ENCODE measurements at regions not wholly inside any gene's neighbourhood (a gene's known extent, or its start where the extent isn't known, plus 50 kb on each side); places are given as distances from the start of the nearest gene placed in this dataset.

DNA sequence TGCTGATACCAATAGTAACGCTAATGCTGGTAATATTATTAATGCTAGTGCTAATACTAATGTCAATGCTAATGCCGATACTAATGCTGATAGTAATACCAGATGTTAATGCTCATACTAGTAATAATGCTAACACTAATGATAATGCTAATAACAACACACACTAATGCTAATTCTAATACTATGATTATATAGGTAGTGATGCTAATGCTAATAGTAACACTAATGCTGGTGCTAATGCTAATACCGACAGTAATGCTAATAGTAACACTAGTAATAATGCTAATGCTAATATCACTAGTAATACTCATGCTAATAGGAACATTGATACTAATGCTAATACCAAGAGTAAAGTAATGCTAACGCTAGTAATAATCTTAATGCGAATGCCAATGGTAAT lies 406.4 kb upstream of the RNF32 start:
- no peak overlapping the region for H3K4me2 ChIP-seq (ENCODE audit: low read length, poor library complexity, severe bottlenecking)
- H3K27me3 ChIP-seq (ENCODE audit: control insufficient read depth in 1 of 2, insufficient read depth in 1 of 2, low read length in 2 of 2): no peaks in the 10 kb centered on the region
- H2AK5ac ChIP-seq (ENCODE audit: low read length, severe bottlenecking): no peak overlapping the region
- no peak overlapping the region for H3K4me3 ChIP-seq (ENCODE audit: insufficient read depth in 1 of 2, low read depth in 1 of 2, low read length in 2 of 2)
- no peaks in the 10 kb centered on the region for H3K4me1 ChIP-seq (ENCODE audit: control insufficient read depth, insufficient read depth, low read depth, low read length)
- no peak overlapping the region for H3K18ac ChIP-seq (ENCODE audit: low read depth in 1 of 2, low read length in 2 of 2)
- no peak overlapping the region for H3K23ac ChIP-seq (ENCODE audit: low read length in 2 of 2)
- DNase-seq: no peak
- no peak overlapping the region for H3K9ac ChIP-seq (ENCODE audit: low read length)
- no peak overlapping the region for H4K8ac ChIP-seq (ENCODE audit: low read length)
- H2BK120ac ChIP-seq (ENCODE audit: low read depth, low read length): no peak overlapping the region
- H2BK5ac ChIP-seq (ENCODE audit: low read depth, low read length, poor library complexity, severe bottlenecking): no peak overlapping the region
- WGBS: 96% methylated on average over 3 of the region's 5 CpGs
- H2BK15ac ChIP-seq (ENCODE audit: low read depth, poor library complexity, severe bottlenecking): no peak overlapping the region
- no peaks in the 10 kb centered on the region for H3K79me1 ChIP-seq (replicated peaks; ENCODE audit: low read length, poor library complexity, severe bottlenecking)
- H2AFZ ChIP-seq (ENCODE audit: low read depth, low read length): no peak overlapping the region
- no peak overlapping the region for H2BK12ac ChIP-seq (ENCODE audit: low read length in 2 of 2)
- no peaks in the 10 kb centered on the region for H3K36me3 ChIP-seq (ENCODE audit: control insufficient read depth in 1 of 2, insufficient read depth in 2 of 2, low read depth in 1 of 2, low read length in 2 of 2)
- no peaks in the 10 kb centered on the region for H3K9me3 ChIP-seq (ENCODE audit: control insufficient read depth, low read length)
- no peak overlapping the region for H3K14ac ChIP-seq (ENCODE audit: low read length in 2 of 2)
- H4K91ac ChIP-seq (ENCODE audit: low read length): no peak overlapping the region
- no peak overlapping the region for H3K4ac ChIP-seq (ENCODE audit: low read depth in 1 of 2, low read length in 2 of 2)
- H3K27ac ChIP-seq (ENCODE audit: low read length, poor library complexity, severe bottlenecking): no peak overlapping the region

DNA sequence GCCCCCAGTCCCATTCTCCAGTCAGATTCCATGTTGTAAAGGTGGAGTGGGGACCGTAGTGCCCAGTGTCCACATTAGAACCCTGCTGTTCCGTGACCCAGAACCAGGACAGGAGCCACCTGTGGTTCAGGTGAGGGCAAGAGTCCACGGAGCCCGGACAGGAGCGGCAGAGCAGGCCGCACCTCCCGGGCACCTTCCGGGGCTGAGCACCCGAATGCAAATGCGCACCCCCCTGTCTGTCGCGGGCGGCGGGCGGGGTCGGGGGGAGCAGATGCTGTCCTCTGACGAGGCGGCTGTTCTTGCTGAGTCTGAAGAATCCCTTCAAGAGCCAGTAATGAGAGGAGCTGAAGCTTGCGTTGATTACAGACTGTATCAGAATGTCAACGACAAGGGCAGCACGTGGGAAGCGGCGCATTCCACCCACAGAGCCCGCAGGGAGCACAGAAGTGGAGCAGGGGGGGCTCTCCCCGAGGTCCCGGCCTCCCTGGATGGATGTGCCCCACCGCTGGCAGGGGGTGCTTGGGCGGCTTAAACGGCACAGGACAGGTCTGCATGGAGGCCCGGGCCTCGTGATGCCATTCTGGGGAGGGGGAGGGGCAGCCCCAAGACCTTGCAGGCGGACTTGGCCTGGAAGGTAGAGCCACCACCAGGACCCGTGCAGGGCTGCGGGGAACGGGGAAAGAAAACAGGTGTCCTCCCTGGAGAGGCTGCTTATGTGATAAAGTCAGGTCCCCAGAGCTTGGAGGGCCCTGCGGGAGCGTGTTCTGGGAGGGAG lies 407.5 kb upstream of the RNF32 start:
- Histone ChIP-seq H2BK12ac (ENCODE audit: low read length in 2 of 2) (no peak overlapping the region), H2AFZ (ENCODE audit: low read depth, low read length) (no peak overlapping the region), H2AK5ac (ENCODE audit: low read length, severe bottlenecking) (no peak overlapping the region), H3K9me3 (ENCODE audit: control insufficient read depth, low read length) (peaks cover 5% of the 10 kb centered on the region), H3K14ac (ENCODE audit: low read length in 2 of 2) (no peak overlapping the region), H3K23ac (ENCODE audit: low read length in 2 of 2) (no peak overlapping the region), H3K27me3 (ENCODE audit: control insufficient read depth in 1 of 2, insufficient read depth in 1 of 2, low read length in 2 of 2) (no peaks in the 10 kb centered on the region), H4K91ac (ENCODE audit: low read length) (no peak overlapping the region), H3K18ac (ENCODE audit: low read depth in 1 of 2, low read length in 2 of 2) (no peak overlapping the region), H3K36me3 (ENCODE audit: control insufficient read depth in 1 of 2, insufficient read depth in 2 of 2, low read depth in 1 of 2, low read length in 2 of 2) (no peaks in the 10 kb centered on the region), H3K27ac (ENCODE audit: low read length, poor library complexity, severe bottlenecking) (no peak overlapping the region), H3K4me1 (ENCODE audit: control insufficient read depth, insufficient read depth, low read depth, low read length) (no peaks in the 10 kb centered on the region), H4K8ac (ENCODE audit: low read length) (no peak overlapping the region), H2BK120ac (ENCODE audit: low read depth, low read length) (no peak overlapping the region), H3K4me3 (ENCODE audit: insufficient read depth in 1 of 2, low read depth in 1 of 2, low read length in 2 of 2) (no peak overlapping the region), H3K9ac (ENCODE audit: low read length) (no peak overlapping the region), H3K4ac (ENCODE audit: low read depth in 1 of 2, low read length in 2 of 2) (no peak overlapping the region), H2BK5ac (ENCODE audit: low read depth, low read length, poor library complexity, severe bottlenecking) (no peak overlapping the region), H2BK15ac (ENCODE audit: low read depth, poor library complexity, severe bottlenecking) (no peak overlapping the region), H3K4me2 (ENCODE audit: low read length, poor library complexity, severe bottlenecking) (no peak overlapping the region), H3K79me1 (replicated peaks; ENCODE audit: low read length, poor library complexity, severe bottlenecking) (no peaks in the 10 kb centered on the region)
- WGBS: 89% methylated on average over 37 of the region's 37 CpGs
- DNase-seq: no peak

DNA sequence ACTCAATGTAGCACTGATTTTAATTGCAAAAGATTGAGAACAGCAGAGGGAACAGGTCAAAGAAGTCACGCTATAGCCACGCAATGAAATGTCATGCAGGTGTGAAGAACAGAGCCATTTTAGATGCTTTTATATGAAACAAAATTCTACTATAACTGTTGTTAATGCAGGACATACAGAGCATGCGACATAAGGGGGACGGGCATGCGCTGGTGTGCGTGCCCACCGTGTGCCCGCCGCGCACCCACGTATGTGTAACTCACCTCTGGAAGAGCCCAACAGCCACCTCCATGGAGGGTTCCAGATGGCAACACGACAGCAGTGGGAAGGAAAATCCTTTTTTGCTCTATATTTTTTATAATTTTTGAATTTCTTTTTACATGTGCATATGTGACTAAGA lies 410.0 kb upstream of the RNF32 start:
- no peak overlapping the region for H4K91ac ChIP-seq (ENCODE audit: low read length)
- H3K4me3 ChIP-seq (ENCODE audit: insufficient read depth in 1 of 2, low read depth in 1 of 2, low read length in 2 of 2): no peak overlapping the region
- H2BK12ac ChIP-seq (ENCODE audit: low read length in 2 of 2): no peak overlapping the region
- H3K27ac ChIP-seq (ENCODE audit: low read length, poor library complexity, severe bottlenecking): no peak overlapping the region
- no peak overlapping the region for H3K4ac ChIP-seq (ENCODE audit: low read depth in 1 of 2, low read length in 2 of 2)
- H2BK15ac ChIP-seq (ENCODE audit: low read depth, poor library complexity, severe bottlenecking): no peak overlapping the region
- no peaks in the 10 kb centered on the region for H3K27me3 ChIP-seq (ENCODE audit: control insufficient read depth in 1 of 2, insufficient read depth in 1 of 2, low read length in 2 of 2)
- no peak overlapping the region for H3K9ac ChIP-seq (ENCODE audit: low read length)
- no peaks in the 10 kb centered on the region for H3K79me1 ChIP-seq (replicated peaks; ENCODE audit: low read length, poor library complexity, severe bottlenecking)
- H3K36me3 ChIP-seq (ENCODE audit: control insufficient read depth in 1 of 2, insufficient read depth in 2 of 2, low read depth in 1 of 2, low read length in 2 of 2): no peaks in the 10 kb centered on the region
- no peak overlapping the region for H3K18ac ChIP-seq (ENCODE audit: low read depth in 1 of 2, low read length in 2 of 2)
- 96% methylated on average over 11 of the region's 12 CpGs for WGBS
- no peak overlapping the region for H4K8ac ChIP-seq (ENCODE audit: low read length)
- H3K23ac ChIP-seq (ENCODE audit: low read length in 2 of 2): no peak overlapping the region
- peaks cover 5% of the 10 kb centered on the region for H3K9me3 ChIP-seq (ENCODE audit: control insufficient read depth, low read length)
- H2BK120ac ChIP-seq (ENCODE audit: low read depth, low read length): no peak overlapping the region
- no peak overlapping the region for H2AK5ac ChIP-seq (ENCODE audit: low read length, severe bottlenecking)
- no peak overlapping the region for H2BK5ac ChIP-seq (ENCODE audit: low read depth, low read length, poor library complexity, severe bottlenecking)
- no peak for DNase-seq
- H3K14ac ChIP-seq (ENCODE audit: low read length in 2 of 2): no peak overlapping the region
- H3K4me1 ChIP-seq (ENCODE audit: control insufficient read depth, insufficient read depth, low read depth, low read length): no peaks in the 10 kb centered on the region
- H3K4me2 ChIP-seq (ENCODE audit: low read length, poor library complexity, severe bottlenecking): no peak overlapping the region
- H2AFZ ChIP-seq (ENCODE audit: low read depth, low read length): no peak overlapping the region

DNA sequence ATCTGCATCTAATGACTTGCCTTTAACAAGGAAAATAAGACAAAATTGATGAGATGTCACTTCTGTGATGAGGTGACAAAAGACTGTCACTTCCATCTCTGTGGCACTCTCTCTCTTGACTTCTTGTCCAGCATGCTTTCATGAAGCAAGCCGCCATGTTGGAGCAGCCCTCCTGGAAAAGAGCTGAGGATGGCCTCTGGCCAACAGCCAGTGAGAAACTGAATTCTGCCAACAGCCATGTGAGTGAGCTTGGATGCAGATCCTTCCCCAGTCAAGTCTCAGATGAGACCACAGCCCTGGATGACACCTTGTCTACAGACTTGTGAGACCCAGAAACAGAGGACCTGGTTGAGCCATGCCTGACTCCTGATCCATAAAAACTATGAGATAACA lies 412.6 kb upstream of the SHH start:
- Histone ChIP-seq H2BK12ac (ENCODE audit: low read length in 2 of 2) (no peak overlapping the region), H2BK120ac (ENCODE audit: low read depth, low read length) (no peak overlapping the region), H2BK15ac (ENCODE audit: low read depth, poor library complexity, severe bottlenecking) (no peak overlapping the region), H3K23ac (ENCODE audit: low read length in 2 of 2) (no peak overlapping the region), H3K27ac (ENCODE audit: low read length, poor library complexity, severe bottlenecking) (no peak overlapping the region), H3K4ac (ENCODE audit: low read depth in 1 of 2, low read length in 2 of 2) (no peak overlapping the region), H3K18ac (ENCODE audit: low read depth in 1 of 2, low read length in 2 of 2) (no peak overlapping the region), H3K4me3 (ENCODE audit: insufficient read depth in 1 of 2, low read depth in 1 of 2, low read length in 2 of 2) (no peak overlapping the region), H4K8ac (ENCODE audit: low read length) (no peak overlapping the region), H2AK5ac (ENCODE audit: low read length, severe bottlenecking) (no peak overlapping the region), H3K9ac (ENCODE audit: low read length) (no peak overlapping the region), H3K36me3 (ENCODE audit: control insufficient read depth in 1 of 2, insufficient read depth in 2 of 2, low read depth in 1 of 2, low read length in 2 of 2) (no peaks in the 10 kb centered on the region), H3K4me1 (ENCODE audit: control insufficient read depth, insufficient read depth, low read depth, low read length) (no peaks in the 10 kb centered on the region), H3K79me1 (replicated peaks; ENCODE audit: low read length, poor library complexity, severe bottlenecking) (no peaks in the 10 kb centered on the region), H2BK5ac (ENCODE audit: low read depth, low read length, poor library complexity, severe bottlenecking) (no peak overlapping the region), H3K9me3 (ENCODE audit: control insufficient read depth, low read length) (peaks cover 22% of the 10 kb centered on the region), H3K14ac (ENCODE audit: low read length in 2 of 2) (no peak overlapping the region), H3K27me3 (ENCODE audit: control insufficient read depth in 1 of 2, insufficient read depth in 1 of 2, low read length in 2 of 2) (no peaks in the 10 kb centered on the region), H4K91ac (ENCODE audit: low read length) (no peak overlapping the region), H2AFZ (ENCODE audit: low read depth, low read length) (no peak overlapping the region), H3K4me2 (ENCODE audit: low read length, poor library complexity, severe bottlenecking) (no peak overlapping the region)
- 81% methylated on average over 1 of the region's 1 CpG for WGBS
- DNase-seq: no peak

All from mesenchymal stem cell (in vitro differentiated cells and primary cell).